ENCODE measurements at regions not wholly inside any gene's neighbourhood (a gene's known extent, or its start where the extent isn't known, plus 50 kb on each side); places are given as distances from the start of the nearest gene placed in this dataset.

DNA sequence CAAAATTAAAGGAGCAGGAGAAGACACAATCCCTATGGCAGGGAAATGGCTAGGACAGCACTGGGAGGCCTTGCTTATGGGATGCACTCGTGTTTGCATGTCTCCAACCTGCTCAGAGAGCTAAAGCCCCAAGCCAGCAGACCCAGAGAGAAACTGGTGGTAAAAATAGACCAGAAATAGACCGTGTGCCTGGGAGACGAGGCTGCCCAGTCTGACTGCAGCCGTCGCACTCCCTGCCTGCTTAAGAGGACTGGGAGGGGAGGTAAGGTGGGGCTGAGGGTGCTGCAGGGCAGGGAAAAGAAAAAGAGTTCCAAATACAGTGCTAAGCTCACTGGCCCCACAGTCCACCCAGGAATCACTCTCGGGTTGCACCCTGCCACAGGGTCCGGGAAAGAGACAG, 633.5 kb downstream of the BCOR start:
- Histone ChIP-seq H3F3A (ENCODE audit: insufficient read depth, low read length) (no peaks in the 10 kb centered on the region), H3K9me2 (ENCODE audit: low read depth, low read length) (no peaks in the 10 kb centered on the region), H4K20me1 (ENCODE audit: insufficient read depth, low read length) (no peaks in the 10 kb centered on the region), H3K4me3 (ENCODE audit: low read depth, low read length, poor library complexity, severe bottlenecking) (no peak overlapping the region), H3K4me2 (ENCODE audit: low read length) (no peak overlapping the region), H3K27me3 (ENCODE audit: insufficient read depth, low read length) (no peaks in the 10 kb centered on the region), H2AFZ (ENCODE audit: low read length) (no peak overlapping the region), H3K36me3 (ENCODE audit: insufficient read depth, low read length) (no peaks in the 10 kb centered on the region), H3K9me3 (ENCODE audit: low read length) (no peaks in the 10 kb centered on the region), H3K79me2 (ENCODE audit: insufficient read depth, low read length) (no peaks in the 10 kb centered on the region), H3K4me1 (ENCODE audit: insufficient read depth, low read length, severe bottlenecking) (no peaks in the 10 kb centered on the region), H3K27ac (ENCODE audit: low read depth, low read length, poor library complexity, severe bottlenecking) (no peak overlapping the region), H3K9ac (ENCODE audit: low read length) (no peak overlapping the region)
- no peak for TF ChIP-seq CTCF (IDR thresholded peaks at IDR 0.05; ENCODE audit: low read length)
- no peak for TF ChIP-seq EZH2 (IDR thresholded peaks at IDR 0.05; ENCODE audit: borderline replicate concordance, low read length)

GRCh38 chrX:39465467-39465866, 632.3 kb downstream of the BCOR start:
- H3K9ac ChIP-seq (ENCODE audit: low read length), result no peak overlapping the region
- H3K4me3 ChIP-seq (ENCODE audit: low read depth, low read length, poor library complexity, severe bottlenecking), result no peak overlapping the region
- H3K4me1 ChIP-seq (ENCODE audit: insufficient read depth, low read length, severe bottlenecking), result no peaks in the 10 kb centered on the region
- no peaks in the 10 kb centered on the region for H3K27me3 ChIP-seq (ENCODE audit: insufficient read depth, low read length)
- no peak overlapping the region for H3K4me2 ChIP-seq (ENCODE audit: low read length)
- H3K27ac ChIP-seq (ENCODE audit: low read depth, low read length, poor library complexity, severe bottlenecking), result no peak overlapping the region
- H3K36me3 ChIP-seq (ENCODE audit: insufficient read depth, low read length), result no peaks in the 10 kb centered on the region
- no peaks in the 10 kb centered on the region for H4K20me1 ChIP-seq (ENCODE audit: insufficient read depth, low read length)
- H3K9me2 ChIP-seq (ENCODE audit: low read depth, low read length), result no peaks in the 10 kb centered on the region
- H3F3A ChIP-seq (ENCODE audit: insufficient read depth, low read length), result no peaks in the 10 kb centered on the region
- no peaks in the 10 kb centered on the region for H3K9me3 ChIP-seq (ENCODE audit: low read length)
- no peak overlapping the region for H2AFZ ChIP-seq (ENCODE audit: low read length)
- H3K79me2 ChIP-seq (ENCODE audit: insufficient read depth, low read length), result no peaks in the 10 kb centered on the region
- TF ChIP-seq CTCF (IDR thresholded peaks at IDR 0.05; ENCODE audit: low read length), result no peak
- TF ChIP-seq EZH2 (IDR thresholded peaks at IDR 0.05; ENCODE audit: borderline replicate concordance, low read length), result no peak

GRCh38 chrX:39465906-39466305, 631.9 kb downstream of the BCOR start:
- H3K27me3 ChIP-seq (ENCODE audit: insufficient read depth, low read length), result no peaks in the 10 kb centered on the region
- no peaks in the 10 kb centered on the region for H3K79me2 ChIP-seq (ENCODE audit: insufficient read depth, low read length)
- H2AFZ ChIP-seq (ENCODE audit: low read length), result no peak overlapping the region
- H3K36me3 ChIP-seq (ENCODE audit: insufficient read depth, low read length), result no peaks in the 10 kb centered on the region
- no peaks in the 10 kb centered on the region for H3K9me2 ChIP-seq (ENCODE audit: low read depth, low read length)
- no peaks in the 10 kb centered on the region for H3K9me3 ChIP-seq (ENCODE audit: low read length)
- H3K4me1 ChIP-seq (ENCODE audit: insufficient read depth, low read length, severe bottlenecking), result no peaks in the 10 kb centered on the region
- no peak overlapping the region for H3K4me2 ChIP-seq (ENCODE audit: low read length)
- H3K4me3 ChIP-seq (ENCODE audit: low read depth, low read length, poor library complexity, severe bottlenecking), result no peak overlapping the region
- no peaks in the 10 kb centered on the region for H4K20me1 ChIP-seq (ENCODE audit: insufficient read depth, low read length)
- no peaks in the 10 kb centered on the region for H3F3A ChIP-seq (ENCODE audit: insufficient read depth, low read length)
- H3K9ac ChIP-seq (ENCODE audit: low read length), result no peak overlapping the region
- TF ChIP-seq CTCF (IDR thresholded peaks at IDR 0.05; ENCODE audit: low read length), result no peak
- TF ChIP-seq EZH2 (IDR thresholded peaks at IDR 0.05; ENCODE audit: borderline replicate concordance, low read length), result no peak
- no peak overlapping the region for H3K27ac ChIP-seq (ENCODE audit: low read depth, low read length, poor library complexity, severe bottlenecking)
